NB4 (cell line): ENCODE measurements at regions not wholly inside any gene's neighbourhood (a gene's known extent, or its start where the extent isn't known, plus 50 kb on each side); places are given as distances from the start of the nearest gene placed in this dataset.

Source experiments
- MAX ChIP-seq: IDR thresholded peaks from 2 replicates; pipeline ENCODE4 v1.6.1; 2011; ENCODE audit warnings: low read depth, low read length
- MYC ChIP-seq: IDR thresholded peaks from 2 replicates; pipeline ENCODE4 v1.6.1; 2011; ENCODE audit warnings: low read depth, low read length
- POLR2A ChIP-seq: IDR thresholded peaks from 2 replicates; pipeline ENCODE4 v1.6.1; 2011; ENCODE audit warnings: mild to moderate bottlenecking; ENCODE audit not compliant: insufficient read length; ENCODE audit errors: extremely low read depth
- TF ChIP-seq, protein P1 (sequence below): IDR thresholded peaks from one replicate; pipeline ENCODE4 v1.5.1; 2012; ENCODE audit warnings: low read depth, low read length

- TF ChIP-seq, protein P1, sequence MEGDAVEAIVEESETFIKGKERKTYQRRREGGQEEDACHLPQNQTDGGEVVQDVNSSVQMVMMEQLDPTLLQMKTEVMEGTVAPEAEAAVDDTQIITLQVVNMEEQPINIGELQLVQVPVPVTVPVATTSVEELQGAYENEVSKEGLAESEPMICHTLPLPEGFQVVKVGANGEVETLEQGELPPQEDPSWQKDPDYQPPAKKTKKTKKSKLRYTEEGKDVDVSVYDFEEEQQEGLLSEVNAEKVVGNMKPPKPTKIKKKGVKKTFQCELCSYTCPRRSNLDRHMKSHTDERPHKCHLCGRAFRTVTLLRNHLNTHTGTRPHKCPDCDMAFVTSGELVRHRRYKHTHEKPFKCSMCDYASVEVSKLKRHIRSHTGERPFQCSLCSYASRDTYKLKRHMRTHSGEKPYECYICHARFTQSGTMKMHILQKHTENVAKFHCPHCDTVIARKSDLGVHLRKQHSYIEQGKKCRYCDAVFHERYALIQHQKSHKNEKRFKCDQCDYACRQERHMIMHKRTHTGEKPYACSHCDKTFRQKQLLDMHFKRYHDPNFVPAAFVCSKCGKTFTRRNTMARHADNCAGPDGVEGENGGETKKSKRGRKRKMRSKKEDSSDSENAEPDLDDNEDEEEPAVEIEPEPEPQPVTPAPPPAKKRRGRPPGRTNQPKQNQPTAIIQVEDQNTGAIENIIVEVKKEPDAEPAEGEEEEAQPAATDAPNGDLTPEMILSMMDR = no peak
- no peak for TF ChIP-seq POLR2A
- TF ChIP-seq MAX = no peak
- no peak for TF ChIP-seq MYC
Measured at GRCh38 chr3:151943539-151943938, 70.1 kb downstream of the SUCNR1 start.
